GM13977 (cell line): ENCODE measurements at regions not wholly inside any gene's neighbourhood (a gene's known extent, or its start where the extent isn't known, plus 50 kb on each side); places are given as distances from the start of the nearest gene placed in this dataset.

Source experiments
- DNase-seq: peaks from one replicate; pipeline ENCODE4 v3.0.0; 2012; ENCODE audit warnings: low spot score
- in situ Hi-C: fragments of 300-500 bp; cut with MboI; formaldehyde crosslinking; loops from one replicate; pipeline ENCODE4 v1.12.0; 2022; ENCODE audit warnings: low sequenced_read_pairs, low pct_unique_long_range_greater_than_20kb, mixed read lengths, inconsistent platforms; ENCODE audit not compliant: unreplicated experiment
- TF ChIP-seq, protein P1 (sequence below): IDR thresholded peaks from 2 replicates; pipeline ENCODE4 v1.5.1; 2012; ENCODE audit warnings: mild to moderate bottlenecking, control low read depth; ENCODE audit not compliant: insufficient read depth; ENCODE audit errors: extremely low read depth, missing control alignments

GRCh38 chr12:25819691-25820090, 138.8 kb upstream of the RASSF8 start:
- in situ Hi-C loops: no loop called here
- no peak for DNase-seq
- TF ChIP-seq, protein P1, sequence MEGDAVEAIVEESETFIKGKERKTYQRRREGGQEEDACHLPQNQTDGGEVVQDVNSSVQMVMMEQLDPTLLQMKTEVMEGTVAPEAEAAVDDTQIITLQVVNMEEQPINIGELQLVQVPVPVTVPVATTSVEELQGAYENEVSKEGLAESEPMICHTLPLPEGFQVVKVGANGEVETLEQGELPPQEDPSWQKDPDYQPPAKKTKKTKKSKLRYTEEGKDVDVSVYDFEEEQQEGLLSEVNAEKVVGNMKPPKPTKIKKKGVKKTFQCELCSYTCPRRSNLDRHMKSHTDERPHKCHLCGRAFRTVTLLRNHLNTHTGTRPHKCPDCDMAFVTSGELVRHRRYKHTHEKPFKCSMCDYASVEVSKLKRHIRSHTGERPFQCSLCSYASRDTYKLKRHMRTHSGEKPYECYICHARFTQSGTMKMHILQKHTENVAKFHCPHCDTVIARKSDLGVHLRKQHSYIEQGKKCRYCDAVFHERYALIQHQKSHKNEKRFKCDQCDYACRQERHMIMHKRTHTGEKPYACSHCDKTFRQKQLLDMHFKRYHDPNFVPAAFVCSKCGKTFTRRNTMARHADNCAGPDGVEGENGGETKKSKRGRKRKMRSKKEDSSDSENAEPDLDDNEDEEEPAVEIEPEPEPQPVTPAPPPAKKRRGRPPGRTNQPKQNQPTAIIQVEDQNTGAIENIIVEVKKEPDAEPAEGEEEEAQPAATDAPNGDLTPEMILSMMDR: no peak

GRCh38 chr12:25822281-25822680, 136.2 kb upstream of the RASSF8 start:
- TF ChIP-seq, protein P1: no peak
- in situ Hi-C loops: no loop called here
- DNase-seq: no peak

DNA sequence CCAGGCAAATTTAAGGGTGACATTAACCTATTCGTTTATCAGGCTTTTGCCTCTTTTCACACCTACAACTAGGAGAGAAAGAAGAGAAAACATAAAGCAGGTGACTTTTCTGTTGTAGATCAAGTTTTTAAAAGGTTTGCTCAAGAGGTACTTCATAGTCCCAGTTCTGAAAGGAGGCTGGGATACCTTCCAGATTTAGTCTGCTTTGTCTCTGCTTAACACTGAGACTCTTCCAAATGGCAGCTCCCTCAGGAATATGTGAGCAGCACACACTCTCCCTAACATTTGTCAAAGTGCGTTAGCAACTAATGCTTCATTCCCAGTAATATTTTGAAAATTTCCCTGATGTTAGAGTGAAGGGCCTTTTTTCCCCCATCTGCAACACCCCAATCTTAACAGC, 133.7 kb upstream of the RASSF8 start:
- in situ Hi-C loops: no loop called here
- TF ChIP-seq, protein P1: no peak
- DNase-seq: no peak

DNA sequence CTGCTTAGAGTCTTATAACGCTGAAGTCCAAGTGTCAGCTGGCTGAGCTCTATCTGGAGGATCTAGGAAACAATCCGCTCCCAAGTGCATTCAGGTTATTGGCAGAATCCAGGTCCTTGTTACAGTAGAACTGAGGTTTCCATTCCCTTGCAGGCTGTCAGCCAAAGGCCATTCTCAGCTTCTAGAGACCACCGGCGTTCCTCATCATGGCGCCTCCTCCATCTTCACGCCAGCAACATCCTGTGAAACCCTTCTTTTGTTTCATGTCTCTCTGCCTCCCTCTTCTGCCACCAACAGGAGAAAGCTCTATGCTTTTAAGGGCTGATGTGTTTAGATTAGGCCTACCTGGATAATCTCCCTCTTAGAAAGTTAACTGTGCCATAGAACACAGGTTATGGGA, 133.0 kb upstream of the RASSF8 start:
- TF ChIP-seq, protein P1: no peak
- no peak for DNase-seq
- in situ Hi-C loops: no loop called here

DNA sequence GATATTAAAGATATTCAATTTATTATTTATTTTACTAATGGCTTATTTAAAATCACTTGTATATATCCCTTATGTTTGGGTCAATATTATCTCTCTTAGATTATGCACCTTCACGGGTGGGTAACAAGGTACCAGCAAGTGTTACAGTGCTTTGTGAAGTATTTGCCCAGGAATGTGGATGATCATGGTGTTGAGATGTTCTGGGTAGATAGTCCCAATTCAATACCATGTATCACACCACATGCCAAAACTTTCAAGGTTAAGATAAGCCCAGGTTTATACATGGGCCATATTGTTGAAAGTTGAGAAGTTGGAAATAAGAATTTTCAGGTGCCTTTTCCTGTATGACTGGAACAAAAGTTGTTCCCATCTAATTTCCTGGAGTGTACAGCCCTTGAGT, 131.3 kb upstream of the RASSF8 start:
- TF ChIP-seq, protein P1: no peak
- DNase-seq: no peak
- in situ Hi-C loops: no loop called here

GRCh38 chr12:25827747-25828146, 130.7 kb upstream of the RASSF8 start:
- DNase-seq: no peak
- in situ Hi-C loops: no loop called here
- TF ChIP-seq, protein P1: no peak

GRCh38 chr12:25828188-25828587, 130.3 kb upstream of the RASSF8 start:
- TF ChIP-seq, protein P1: no peak
- no peak for DNase-seq
- in situ Hi-C loops: no loop called here
